ENCODE measurements at regions not wholly inside any gene's neighbourhood (a gene's known extent, or its start where the extent isn't known, plus 50 kb on each side); places are given as distances from the start of the nearest gene placed in this dataset.
"Not testable (repeated sequence)": the region's sequence is repeated elsewhere in the genome, so short reads cannot be mapped to it uniquely, and the experiment has no call there.

- no peak for DNase-seq (ENCODE audit: low spot score)
These were observed 160.2 kb downstream of the SH2D4B start for GRCh38 chr10:80697926-80698325.

DNA sequence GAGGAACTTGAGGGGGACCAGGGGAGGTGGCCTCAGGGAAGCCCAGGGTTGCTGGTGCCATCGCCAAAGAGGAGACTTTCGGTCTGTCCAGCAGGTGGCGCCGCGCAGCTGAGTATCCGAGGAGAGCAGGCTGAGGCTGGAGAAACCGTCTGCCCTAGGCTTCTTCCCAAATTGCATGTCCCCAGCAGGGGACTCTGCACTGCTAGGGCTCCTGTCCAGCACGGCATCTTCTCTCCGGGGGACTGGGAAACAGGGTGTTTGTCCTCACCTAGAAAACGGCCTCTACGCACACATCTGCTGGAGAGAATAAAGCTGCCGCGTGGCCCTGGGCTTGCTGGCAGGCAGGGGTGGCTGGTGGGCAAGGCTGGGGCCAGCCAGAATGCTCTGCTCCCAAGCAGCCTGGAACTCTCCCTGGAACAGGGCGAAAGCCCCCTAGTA is 161.9 kb downstream of the SH2D4B start:
- DNase-seq (ENCODE audit: low spot score), result peak; percentile 62

GRCh38 chr10:80700252-80700651 is 162.6 kb downstream of the SH2D4B start:
- no peak for DNase-seq (ENCODE audit: low spot score)

GRCh38 chr10:80700760-80701444 is 163.2 kb downstream of the SH2D4B start:
- DNase-seq (ENCODE audit: low spot score), result no peak

DNA sequence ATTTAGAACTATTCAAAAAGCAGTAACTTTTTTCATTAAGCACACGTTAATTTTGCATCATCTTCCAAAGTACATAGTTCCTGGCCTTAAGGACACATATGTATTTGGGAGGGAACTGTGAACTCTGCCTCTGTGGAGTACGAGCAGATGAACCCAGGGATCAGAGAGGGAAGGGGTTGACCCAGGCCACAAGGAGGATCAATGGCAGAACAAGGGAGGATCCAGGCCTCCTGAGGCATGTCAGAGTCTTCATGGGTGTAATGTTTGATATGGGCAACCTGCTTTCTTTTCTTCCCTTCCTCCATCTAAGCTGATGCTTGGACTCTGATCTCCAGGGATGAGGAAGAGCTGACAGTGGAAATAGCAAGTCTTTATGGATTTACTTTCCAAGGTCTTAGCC is 164.0 kb downstream of the SH2D4B start:
- DNase-seq (ENCODE audit: low spot score), result no peak

GRCh38 chr10:80702143-80702542 is 164.4 kb downstream of the SH2D4B start:
- DNase-seq (ENCODE audit: low spot score), result no peak

DNA sequence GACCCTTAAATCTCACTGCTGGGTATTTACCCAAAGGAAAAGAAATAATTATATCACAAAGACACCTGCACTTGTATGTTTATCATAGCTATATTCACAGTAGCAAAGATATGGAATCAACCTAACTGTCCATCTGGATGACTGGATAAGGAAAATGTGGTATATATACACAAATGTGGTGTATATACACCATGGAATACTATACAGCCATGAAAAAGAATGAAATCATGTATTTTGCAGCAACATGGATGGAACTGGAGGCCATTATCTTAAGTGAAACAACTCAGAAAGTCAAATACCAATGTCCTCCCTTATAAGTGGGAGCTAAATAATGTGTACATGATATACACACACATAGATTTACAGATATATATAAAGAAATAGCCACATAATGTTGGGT is 168.2 kb downstream of the SH2D4B start:
- no peak for DNase-seq (ENCODE audit: low spot score)

DNA sequence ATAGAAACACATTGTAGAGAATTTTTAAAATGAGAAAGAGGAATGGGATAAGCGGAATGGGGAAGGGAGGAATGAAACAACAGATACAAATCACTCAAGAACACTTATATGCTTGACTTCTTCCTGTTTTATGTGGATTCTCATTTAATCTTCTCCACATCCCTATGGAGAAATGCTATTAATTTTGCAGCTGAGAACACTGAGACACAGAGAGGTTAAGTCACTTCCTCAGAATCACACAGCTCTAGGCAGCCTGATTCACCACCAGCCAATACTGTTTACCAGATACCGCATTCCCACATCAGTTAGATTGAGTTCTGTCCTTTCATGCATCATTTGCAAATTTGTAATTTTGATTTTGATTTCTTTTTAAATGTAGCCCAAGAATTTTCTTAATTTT is 170.5 kb downstream of the SH2D4B start:
- DNase-seq (ENCODE audit: low spot score), result no peak

GRCh38 chr10:80708808-80709207 is 171.1 kb downstream of the SH2D4B start:
- no peak for DNase-seq (ENCODE audit: low spot score)

GRCh38 chr10:80709866-80710265 is 172.2 kb downstream of the SH2D4B start:
- no peak for DNase-seq (ENCODE audit: low spot score)

DNA sequence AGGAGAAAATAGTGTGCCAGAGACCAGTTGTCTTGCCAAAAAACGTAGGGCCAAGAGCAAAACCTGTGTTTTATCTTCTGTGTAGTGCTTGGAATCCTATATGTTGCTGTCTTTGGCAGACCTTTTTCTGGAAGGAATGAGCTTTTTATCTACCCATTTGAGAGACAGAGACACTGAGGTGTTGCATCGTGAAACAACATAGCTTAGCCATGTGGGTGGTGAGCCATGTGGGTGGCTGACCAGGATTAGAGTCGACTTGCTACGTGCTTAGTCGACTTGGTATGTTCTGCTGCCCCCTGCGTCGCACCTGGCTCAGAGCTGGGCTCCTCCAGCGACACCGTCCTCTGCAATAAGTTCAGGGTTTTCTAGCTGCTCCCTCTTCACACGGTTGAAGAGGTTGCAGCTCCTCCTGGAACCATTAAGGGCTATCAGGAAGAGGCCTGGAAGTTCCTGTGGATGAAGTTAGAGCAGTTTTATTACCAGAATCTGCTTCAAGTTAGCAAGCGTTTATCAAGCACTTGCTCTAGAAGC is 175.8 kb downstream of the SH2D4B start:
- DNase-seq (ENCODE audit: low spot score), result no peak

GRCh38 chr10:80714566-80714965 is 176.9 kb downstream of the SH2D4B start:
- DNase-seq (ENCODE audit: low spot score), result no peak

DNA sequence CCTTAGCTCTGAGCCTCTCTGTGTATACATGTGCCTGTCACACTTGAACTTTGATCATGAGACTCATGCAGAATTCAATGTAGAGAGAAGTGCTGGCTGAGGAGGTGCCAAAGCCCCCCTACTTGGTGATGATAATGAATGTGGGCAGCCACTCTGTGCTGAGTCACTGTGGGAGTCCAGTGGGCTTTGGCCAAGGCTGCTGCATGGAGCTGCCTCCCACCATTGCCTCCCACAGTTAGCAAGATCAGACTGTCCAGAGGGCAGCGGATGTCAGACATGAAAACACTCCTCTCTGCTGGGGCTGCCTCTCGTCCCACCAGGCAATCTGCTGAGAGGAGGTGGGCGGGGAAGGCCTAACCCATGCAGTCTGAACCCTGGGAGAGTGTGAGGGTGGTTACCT is 180.3 kb downstream of the SH2D4B start:
- DNase-seq (ENCODE audit: low spot score), result no peak

GRCh38 chr10:80719935-80720334 is 182.2 kb downstream of the SH2D4B start:
- no peak for DNase-seq (ENCODE audit: low spot score)

DNA sequence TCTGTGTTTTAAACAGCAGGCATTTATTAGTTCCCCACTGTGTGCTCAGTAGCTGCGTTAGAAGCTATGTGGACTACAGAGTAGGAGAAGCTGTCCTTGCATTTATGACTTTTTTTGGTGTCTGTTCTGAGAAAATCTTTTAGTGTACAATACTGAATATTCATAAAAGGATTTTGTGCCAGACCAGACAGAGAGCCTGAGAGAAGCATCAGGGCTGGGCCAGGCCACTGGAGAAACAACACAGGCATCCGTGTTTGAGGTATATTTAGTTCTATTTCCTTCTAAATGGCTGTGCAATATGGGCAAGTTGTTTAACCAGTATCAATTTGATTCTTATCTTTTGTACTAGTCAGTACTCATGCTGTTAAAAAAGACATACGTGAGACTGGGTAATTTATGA is 182.8 kb downstream of the SH2D4B start:
- DNase-seq (ENCODE audit: low spot score), result no peak

DNA sequence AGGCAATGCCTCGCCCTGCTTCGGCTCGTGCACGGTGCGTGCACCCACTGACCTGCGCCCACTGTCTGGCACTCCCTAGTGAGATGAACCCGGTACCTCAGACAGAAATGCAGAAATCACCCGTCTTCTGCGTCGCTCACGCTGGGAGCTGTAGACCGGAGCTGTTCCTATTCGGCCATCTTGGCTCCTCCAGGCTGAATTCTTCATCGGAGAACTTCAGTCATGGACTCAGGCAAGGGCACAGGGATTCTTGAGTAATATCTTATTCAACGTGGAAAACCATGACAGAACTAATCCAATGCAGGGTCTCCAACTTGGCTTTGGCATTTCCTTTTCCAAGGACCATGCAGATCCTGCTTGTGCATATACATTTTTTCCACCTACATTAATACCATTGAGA is 190.7 kb downstream of the SH2D4B start:
- not testable (repeated sequence) for DNase-seq (ENCODE audit: low spot score)

DNA sequence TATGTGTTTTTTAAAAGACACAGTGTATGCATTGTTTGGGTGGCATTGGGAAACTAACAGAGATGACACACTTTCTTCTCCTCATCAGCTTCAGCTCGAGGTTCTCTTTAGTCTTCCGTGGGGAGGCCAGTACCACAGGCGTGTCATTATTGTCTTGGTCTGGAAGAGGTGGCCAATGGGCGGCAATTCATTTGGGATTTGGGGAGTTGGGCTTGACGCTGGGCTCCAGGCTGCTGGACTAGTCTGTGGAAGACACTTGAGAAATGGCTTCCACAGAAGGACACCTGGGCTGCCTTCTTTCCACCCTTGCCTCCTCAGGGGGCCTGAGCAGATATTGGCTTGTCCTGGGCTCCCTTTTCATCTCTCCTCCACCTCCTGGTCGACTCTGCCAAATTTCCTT is 192.2 kb downstream of the SH2D4B start:
- no peak for DNase-seq (ENCODE audit: low spot score)

GRCh38 chr10:80730522-80730921 is 192.8 kb downstream of the SH2D4B start:
- no peak for DNase-seq (ENCODE audit: low spot score)

GRCh38 chr10:80734589-80734988 is 196.9 kb downstream of the SH2D4B start:
- no peak for DNase-seq (ENCODE audit: low spot score)

GRCh38 chr10:80737209-80737608 is 199.5 kb downstream of the SH2D4B start:
- DNase-seq (ENCODE audit: low spot score), result no peak

GRCh38 chr10:80739328-80739727 is 201.6 kb downstream of the SH2D4B start:
- DNase-seq (ENCODE audit: low spot score), result no peak

DNA sequence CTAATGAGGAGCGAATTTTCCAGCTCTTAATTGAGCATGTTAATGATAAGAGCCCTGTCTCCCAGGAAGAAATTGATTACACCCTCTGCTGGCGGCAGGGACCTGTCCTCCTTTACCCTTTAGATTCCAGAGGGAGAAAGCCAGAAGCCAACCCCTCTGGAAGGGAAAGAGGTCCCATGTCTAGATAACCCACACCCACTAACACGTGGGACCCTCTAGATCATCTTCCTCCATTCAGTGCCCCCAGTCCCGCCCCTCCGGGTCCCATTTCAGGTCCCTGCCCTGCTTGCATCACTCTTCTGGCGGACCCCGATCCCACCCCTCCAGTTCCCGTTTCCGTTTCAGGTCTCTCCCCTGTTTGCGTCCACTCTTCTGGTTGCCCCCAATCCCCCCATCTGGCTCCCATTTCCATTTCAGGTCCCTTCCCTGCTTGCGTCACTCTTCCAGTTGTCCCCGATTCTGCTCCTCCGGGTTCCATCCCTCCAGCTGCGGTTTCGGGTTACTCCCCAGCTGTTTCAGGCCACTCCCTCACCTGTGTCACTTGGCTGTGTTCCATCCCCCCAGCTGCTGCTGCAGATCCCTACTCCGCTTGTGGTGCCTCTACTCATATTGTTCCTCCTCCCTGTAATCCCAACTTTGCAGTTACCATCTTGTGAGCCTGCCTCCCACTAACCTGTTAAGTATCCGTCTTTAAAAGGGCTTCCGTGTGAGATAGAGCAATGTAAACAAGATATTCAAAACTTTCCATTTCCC is 202.4 kb downstream of the SH2D4B start:
- DNase-seq (ENCODE audit: low spot score), result no peak

GRCh38 chr10:80741278-80741677 is 203.6 kb downstream of the SH2D4B start:
- no peak for DNase-seq (ENCODE audit: low spot score)

DNA sequence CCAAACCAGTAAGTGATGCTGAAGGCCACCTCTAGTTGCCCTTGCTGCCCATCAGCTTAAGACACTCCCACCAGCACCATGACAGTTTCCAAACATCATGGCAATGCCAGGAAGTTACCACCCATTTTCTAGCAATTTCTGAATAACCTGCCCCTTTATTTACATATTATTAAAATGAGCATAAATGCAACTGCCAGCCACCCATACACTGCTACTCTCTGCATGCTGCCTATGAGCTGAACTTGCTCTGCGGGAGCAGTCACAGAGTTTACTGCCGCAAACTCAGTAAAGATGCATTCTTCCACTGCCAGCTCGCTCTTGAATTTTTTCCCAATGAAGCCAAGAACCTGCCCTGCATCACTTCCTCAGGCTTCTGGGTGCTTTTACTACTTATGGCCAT is 212.6 kb downstream of the SH2D4B start:
- no peak for DNase-seq (ENCODE audit: low spot score)
